ENCODE measurements at regions not wholly inside any gene's neighbourhood (a gene's known extent, or its start where the extent isn't known, plus 50 kb on each side); places are given as distances from the start of the nearest gene placed in this dataset.

GRCh38 chr10:28403090-28403489 lies 100.2 kb upstream of the MPP7 start:
- Histone ChIP-seq H3K27me3 (replicated peaks) (no peaks in the 10 kb centered on the region), H3K4me3 (ENCODE audit: low read depth, low read length) (no peak overlapping the region), H3K36me3 (replicated peaks) (no peaks in the 10 kb centered on the region), H3K27ac (no peak overlapping the region)
- in situ Hi-C loops (cut with HindIII; ENCODE audit: low pct_ligation_motif_present, low sequenced_read_pairs): no loop called here
- TF ChIP-seq CTCF (IDR thresholded peaks at IDR 0.05; ENCODE audit: low read depth, low read length, missing control alignments): no peak
- DNase-seq: no peak

GRCh38 chr10:28408237-28408777 lies 105.4 kb upstream of the MPP7 start:
- no peak for TF ChIP-seq CTCF (IDR thresholded peaks at IDR 0.05; ENCODE audit: low read depth, low read length, missing control alignments)
- in situ Hi-C loops (cut with HindIII; ENCODE audit: low pct_ligation_motif_present, low sequenced_read_pairs): no loop called here
- no peaks in the 10 kb centered on the region for H3K27me3 ChIP-seq (replicated peaks)
- no peak for DNase-seq
- H3K27ac ChIP-seq: no peak overlapping the region
- no peak overlapping the region for H3K4me3 ChIP-seq (ENCODE audit: low read depth, low read length)
- H3K36me3 ChIP-seq (replicated peaks): no peaks in the 10 kb centered on the region

GRCh38 chr10:28410420-28411135 lies 107.7 kb upstream of the MPP7 start:
- in situ Hi-C loops (cut with HindIII; ENCODE audit: low pct_ligation_motif_present, low sequenced_read_pairs): no loop called here
- TF ChIP-seq CTCF (IDR thresholded peaks at IDR 0.05; ENCODE audit: low read depth, low read length, missing control alignments): peak; percentile 45
- H3K4me3 ChIP-seq (ENCODE audit: low read depth, low read length): no peak overlapping the region

GRCh38 chr10:28411136-28411460 lies 108.2 kb upstream of the MPP7 start:
- no peak overlapping the region for H3K27ac ChIP-seq
- no peak for TF ChIP-seq CTCF (IDR thresholded peaks at IDR 0.05; ENCODE audit: low read depth, low read length, missing control alignments)
- no peak overlapping the region for H3K4me3 ChIP-seq (ENCODE audit: low read depth, low read length)
- no peaks in the 10 kb centered on the region for H3K36me3 ChIP-seq (replicated peaks)
- DNase-seq: no peak
- in situ Hi-C loops (cut with HindIII; ENCODE audit: low pct_ligation_motif_present, low sequenced_read_pairs): no loop called here
- no peaks in the 10 kb centered on the region for H3K27me3 ChIP-seq (replicated peaks)

More at GRCh38 chr10:28410420-28411135, 107.7 kb upstream of the MPP7 start:
- H3K27me3 ChIP-seq (replicated peaks): no peaks in the 10 kb centered on the region
- no peaks in the 10 kb centered on the region for H3K36me3 ChIP-seq (replicated peaks)
- H3K27ac ChIP-seq: no peak overlapping the region
- no peak for DNase-seq

- Histone ChIP-seq H3K27ac (no peak overlapping the region), H3K27me3 (replicated peaks) (no peaks in the 10 kb centered on the region), H3K36me3 (replicated peaks) (no peaks in the 10 kb centered on the region), H3K4me3 (ENCODE audit: low read depth, low read length) (no peak overlapping the region)
- TF ChIP-seq CTCF (IDR thresholded peaks at IDR 0.05; ENCODE audit: low read depth, low read length, missing control alignments): no peak
- in situ Hi-C loops (cut with HindIII; ENCODE audit: low pct_ligation_motif_present, low sequenced_read_pairs): no loop called here
- no peak for DNase-seq
Measured at GRCh38 chr10:28411648-28412047, 108.8 kb upstream of the MPP7 start.

GRCh38 chr10:28418069-28418468 lies 114.8 kb upstream of the WAC start:
- Histone ChIP-seq H3K36me3 (replicated peaks) (no peaks in the 10 kb centered on the region), H3K27me3 (replicated peaks) (no peaks in the 10 kb centered on the region), H3K4me3 (ENCODE audit: low read depth, low read length) (no peak overlapping the region), H3K27ac (no peak overlapping the region)
- no peak for DNase-seq
- TF ChIP-seq CTCF (IDR thresholded peaks at IDR 0.05; ENCODE audit: low read depth, low read length, missing control alignments): no peak
- in situ Hi-C loops (cut with HindIII; ENCODE audit: low pct_ligation_motif_present, low sequenced_read_pairs): no loop called here

Measured in brain microvascular endothelial cell (primary cell).